Brain microvascular endothelial cell (primary cell): ENCODE measurements at regions not wholly inside any gene's neighbourhood (a gene's known extent, or its start where the extent isn't known, plus 50 kb on each side); places are given as distances from the start of the nearest gene placed in this dataset.

Experiments
- DNase-seq: peaks from one replicate; pipeline ENCODE4 v3.0.0-alpha.2; 2020
- H3K27ac ChIP-seq: fragments of 250-450 bp; sonication (Bioruptor Pico); 2 replicates; pipeline ENCODE4 v1.5.1; 2020; ENCODE audit warnings: mild to moderate bottlenecking, moderate library complexity
- H3K27me3 ChIP-seq: fragments of 250-450 bp; sonication (Bioruptor Pico); replicated peaks from 2 replicates; pipeline ENCODE4 v1.5.1; 2020; ENCODE audit warnings: mild to moderate bottlenecking
- H3K36me3 ChIP-seq: fragments of 250-450 bp; sonication (Bioruptor Pico); replicated peaks from 2 replicates; pipeline ENCODE4 v1.5.1; 2020; ENCODE audit warnings: mild to moderate bottlenecking
- H3K4me3 ChIP-seq: 2 replicates; pipeline ENCODE4 v1.5.1; 2011; ENCODE audit warnings: low read depth, mild to moderate bottlenecking, control low read depth, low read length, moderate library complexity
- CTCF ChIP-seq: IDR thresholded peaks from 2 replicates; pipeline ENCODE4 v1.5.1; 2011; ENCODE audit warnings: low read depth, mild to moderate bottlenecking, moderate library complexity, low read length, control low read depth, inconsistent platforms; ENCODE audit errors: missing control alignments
- in situ Hi-C: cut with HindIII; loops from 2 replicates; pipeline ENCODE4 v1.10.0; 2017; ENCODE audit warnings: low sequenced_read_pairs, low pct_ligation_motif_present

GRCh38 chr2:7392076-7392787, 475.0 kb downstream of the RNF144A start:
- in situ Hi-C loops: no loop called here
- Histone ChIP-seq H3K36me3 (no peaks in the 10 kb centered on the region), H3K27ac (no peak overlapping the region), H3K27me3 (no peaks in the 10 kb centered on the region), H3K4me3 (no peak overlapping the region)
- no peak for TF ChIP-seq CTCF
- no peak for DNase-seq

GRCh38 chr2:7394195-7394594, 477.0 kb downstream of the RNF144A start:
- no peak for TF ChIP-seq CTCF
- no peaks in the 10 kb centered on the region for H3K36me3 ChIP-seq

GRCh38 chr2:7400628-7401027, 483.4 kb downstream of the RNF144A start:
- Histone ChIP-seq H3K4me3 (no peak overlapping the region), H3K27me3 (no peaks in the 10 kb centered on the region), H3K36me3 (no peaks in the 10 kb centered on the region), H3K27ac (no peak overlapping the region)
- in situ Hi-C loops: no loop called here
- DNase-seq: no peak
- no peak for TF ChIP-seq CTCF

More at GRCh38 chr2:7394195-7394594, 477.0 kb downstream of the RNF144A start:
- Histone ChIP-seq H3K4me3 (no peak overlapping the region), H3K27ac (no peak overlapping the region), H3K27me3 (no peaks in the 10 kb centered on the region)
- DNase-seq: no peak
- in situ Hi-C loops: no loop called here

GRCh38 chr2:7403092-7403775, 486.0 kb downstream of the RNF144A start:
- no peak overlapping the region for H3K4me3 ChIP-seq
- no peak for DNase-seq
- no peaks in the 10 kb centered on the region for H3K27me3 ChIP-seq
- TF ChIP-seq CTCF: no peak
- in situ Hi-C loops: no loop called here
- no peaks in the 10 kb centered on the region for H3K36me3 ChIP-seq
- no peak overlapping the region for H3K27ac ChIP-seq

GRCh38 chr2:7405861-7406715, 488.9 kb downstream of the RNF144A start:
- Histone ChIP-seq H3K27ac (no peak overlapping the region), H3K4me3 (no peak overlapping the region), H3K36me3 (no peaks in the 10 kb centered on the region), H3K27me3 (no peaks in the 10 kb centered on the region)
- TF ChIP-seq CTCF: no peak
- in situ Hi-C loops: no loop called here
- no peak for DNase-seq
